H1 (cell line): ENCODE measurements at regions not wholly inside any gene's neighbourhood (a gene's known extent, or its start where the extent isn't known, plus 50 kb on each side); places are given as distances from the start of the nearest gene placed in this dataset.

Source experiments
- CTCF ChIA-PET: fragments of 300-600 bp; sonication (Branson Sonifier 250); formaldehyde crosslinking; loops from one replicate; lab custom pipeline; 2021; ENCODE audit not compliant: partially characterized antibody; lab: Charles Lee
- POLR2A ChIA-PET: fragments of 300-600 bp; sonication (Branson Sonifier 250); formaldehyde crosslinking; loops from one replicate; lab custom pipeline; 2021; ENCODE audit warnings: inconsistent platforms; ENCODE audit not compliant: partially characterized antibody; lab: Charles Lee
- DNase-seq, 2 experiments: peaks; one replicate each; pipeline versions ENCODE4 v3.0.0 to v3.0.0-alpha.2; 2010 to 2022; ENCODE audit warnings: low spot score in 2 of 2, low read depth in 1 of 2, mixed read lengths in 1 of 2
- FAIRE-seq: peaks from 2 replicates; lab custom pipeline; 2011; peaks lifted over from hg19 to GRCh38; lab: Jason Lieb, UNC
- H2AFZ ChIP-seq: 2 replicates; pipeline ENCODE4 v1.8.1; 2012; ENCODE audit warnings: low read length, inconsistent platforms
- H2AK5ac ChIP-seq: 2 replicates; pipeline ENCODE4 v1.6.1; 2013; ENCODE audit warnings: low read depth, low read length
- H2BK120ac ChIP-seq: replicated peaks from 2 replicates; pipeline ENCODE3; 2013; ENCODE audit warnings: low read depth, low read length, inconsistent platforms
- H2BK12ac ChIP-seq: 2 replicates; pipeline ENCODE4 v1.6.1; 2013; ENCODE audit warnings: low read depth, low read length
- H2BK15ac ChIP-seq: 2 replicates; pipeline ENCODE4 v1.6.1; 2013; ENCODE audit warnings: low read length
- H2BK20ac ChIP-seq: 2 replicates; pipeline ENCODE4 v1.6.1; 2013; ENCODE audit warnings: low read length
- H2BK5ac ChIP-seq: 2 replicates; pipeline ENCODE4 v1.6.1; 2013; ENCODE audit warnings: low read depth, low read length
- H3K14ac ChIP-seq: 2 replicates; pipeline ENCODE4 v1.6.1; 2013; ENCODE audit warnings: inconsistent platforms; ENCODE audit not compliant: insufficient read length
- H3K18ac ChIP-seq: 2 replicates; pipeline ENCODE4 v1.6.1; 2013; ENCODE audit warnings: low read length; ENCODE audit errors: extremely low read depth
- H3K23ac ChIP-seq: 2 replicates; pipeline ENCODE4 v1.6.1; 2013; ENCODE audit warnings: inconsistent platforms; ENCODE audit not compliant: insufficient read length
- H3K23me2 ChIP-seq: 2 replicates; pipeline ENCODE4 v1.6.1; 2013; ENCODE audit warnings: low read depth, low read length
- H3K27ac ChIP-seq: 2 replicates; pipeline ENCODE4 v1.6.1; 2011; ENCODE audit warnings: low read depth, low read length, inconsistent platforms
- H3K27me3 ChIP-seq, 4 experiments: replicated peaks in 1 of 4; 1 replicate in 1 of 4; 2 replicates in 3 of 4; pipeline versions ENCODE4 v1.6.1 to v1.8.1; 2011 to 2013; ENCODE audit warnings: low read length in 3 of 4, mild to moderate bottlenecking in 3 of 4, inconsistent platforms in 2 of 4, mixed read lengths in 2 of 4, moderate library complexity in 1 of 4; ENCODE audit not compliant: control insufficient read depth in 3 of 4, insufficient read depth in 3 of 4; ENCODE audit errors: extremely low read depth in 1 of 4
- H3K36me3 ChIP-seq, 4 experiments: 2 replicates each; pipeline versions ENCODE4 v1.6.1 to v1.8.1; 2011 to 2013; ENCODE audit warnings: mild to moderate bottlenecking in 4 of 4, low read length in 3 of 4, moderate library complexity in 2 of 4, control low read depth in 1 of 4, inconsistent platforms in 1 of 4; ENCODE audit not compliant: insufficient read depth in 4 of 4, control insufficient read depth in 2 of 4
- H3K4ac ChIP-seq: replicated peaks from 2 replicates; pipeline ENCODE3; 2013; ENCODE audit warnings: low read length, low read depth, mixed read lengths, inconsistent platforms; ENCODE audit not compliant: insufficient read length
- H3K4me1 ChIP-seq, 4 experiments: replicated peaks in 1 of 4; 1 replicate in 1 of 4; 2 replicates in 3 of 4; pipeline versions ENCODE4 v1.6.1 to v1.8.1; 2011 to 2013; ENCODE audit warnings: low read length in 3 of 4, inconsistent platforms in 2 of 4, mixed read lengths in 1 of 4; ENCODE audit not compliant: insufficient read depth in 4 of 4, control insufficient read depth in 3 of 4
- H3K4me2 ChIP-seq, 2 experiments: 2 replicates each; pipeline versions ENCODE4 v1.6.1 to v1.8.1; 2011 to 2013; ENCODE audit warnings: low read depth in 2 of 2, low read length in 2 of 2, control low read depth in 1 of 2, inconsistent platforms in 1 of 2, mild to moderate bottlenecking in 1 of 2; ENCODE audit not compliant: insufficient read depth in 1 of 2
- H3K4me3 ChIP-seq, 4 experiments: fragments of 200-600, 300-600 bp in 1 of 4; sonication (generic), shearing (Covaris generic), sonication (Bioruptor Twin) in 1 of 4; 2 replicates each; pipeline versions ENCODE4 v1.5.1 to v1.8.1; 2011 to 2016; ENCODE audit warnings: low read length in 4 of 4, low read depth in 3 of 4, control low read depth in 2 of 4, inconsistent platforms in 2 of 4, mild to moderate bottlenecking in 2 of 4, mixed read lengths in 1 of 4, moderate library complexity in 1 of 4; ENCODE audit not compliant: insufficient read depth in 2 of 4; ENCODE audit errors: extremely low read depth in 1 of 4
- H3K56ac ChIP-seq: replicated peaks from 2 replicates; pipeline ENCODE3; 2013; ENCODE audit warnings: low read depth, mild to moderate bottlenecking, mixed read lengths, low read length, inconsistent platforms; ENCODE audit not compliant: insufficient read length
- H3K79me1 ChIP-seq: 2 replicates; pipeline ENCODE4 v1.6.1; 2013; ENCODE audit warnings: low read depth, low read length, control low read depth
- H3K79me2 ChIP-seq, 2 experiments: 2 replicates each; pipeline versions ENCODE4 v1.6.1 to v1.8.1; 2012 to 2013; ENCODE audit warnings: low read length in 2 of 2, mild to moderate bottlenecking in 2 of 2, inconsistent platforms in 1 of 2; ENCODE audit not compliant: insufficient read depth in 2 of 2, control insufficient read depth in 1 of 2
- H3K9ac ChIP-seq, 4 experiments: replicated peaks in 1 of 4; 1 replicate in 1 of 4; 2 replicates in 3 of 4; pipeline versions ENCODE4 v1.6.1 to v1.8.1; 2011 to 2013; ENCODE audit warnings: low read depth in 3 of 4, low read length in 3 of 4, control low read depth in 2 of 4, mild to moderate bottlenecking in 2 of 4, moderate library complexity in 2 of 4, inconsistent platforms in 1 of 4; ENCODE audit errors: extremely low read depth in 1 of 4
- H3K9me3 ChIP-seq, 2 experiments: 2 replicates each; pipeline versions ENCODE4 v1.6.1 to v1.8.1; 2012 to 2013; ENCODE audit warnings: mild to moderate bottlenecking in 2 of 2, moderate library complexity in 2 of 2, control low read depth in 1 of 2, inconsistent platforms in 1 of 2, low read depth in 1 of 2, low read length in 1 of 2, mixed read lengths in 1 of 2; ENCODE audit not compliant: insufficient read depth in 2 of 2
- H4K20me1 ChIP-seq, 2 experiments: replicated peaks in 1 of 2; 2 replicates each; pipeline versions ENCODE3 to v1.8.1; 2011 to 2013; ENCODE audit warnings: inconsistent platforms in 2 of 2, low read length in 2 of 2, mild to moderate bottlenecking in 1 of 2; ENCODE audit not compliant: insufficient read depth in 2 of 2, control insufficient read depth in 1 of 2
- H4K5ac ChIP-seq: 2 replicates; pipeline ENCODE4 v1.6.1; 2013; ENCODE audit warnings: low read length, low read depth, mixed read lengths, inconsistent platforms; ENCODE audit not compliant: insufficient read length
- H4K8ac ChIP-seq: 2 replicates; pipeline ENCODE4 v1.8.0; 2013; ENCODE audit warnings: mild to moderate bottlenecking, moderate library complexity, low read length, inconsistent platforms; ENCODE audit not compliant: insufficient read depth; ENCODE audit errors: extremely low read depth
- H4K91ac ChIP-seq: replicated peaks from 2 replicates; pipeline ENCODE3; 2013; ENCODE audit warnings: low read length, mixed read lengths, inconsistent platforms; ENCODE audit not compliant: insufficient read length
- MAFK ChIP-seq: IDR thresholded peaks from 2 replicates; pipeline ENCODE4 v1.6.1; 2012; ENCODE audit warnings: low read depth, mild to moderate bottlenecking, improper control_type of control experiment, low read length
- RAD21 ChIP-seq, 2 experiments: IDR thresholded peaks in 1 of 2; conservative IDR thresholded peaks in 1 of 2; 2 replicates each; pipeline ENCODE4 v1.6.1; 2011; ENCODE audit warnings: low read depth in 2 of 2, low read length in 2 of 2, improper control_type of control experiment in 1 of 2, inconsistent platforms in 1 of 2, mild to moderate bottlenecking in 1 of 2, moderate library complexity in 1 of 2
- WGBS, 2 experiments: shearing (Covaris generic) in 1 of 2; methylation state at CpG; one replicate each; pipeline versions ENCODE4 v1.1.6 to v1.1.7; 2013 to 2015; ENCODE audit warnings: low lambda C conversion rate in 2 of 2, mixed read lengths in 2 of 2, inconsistent platforms in 1 of 2, low coverage in 1 of 2, missing lambda C conversion rate in 1 of 2; ENCODE audit not compliant: insufficient replicate concordance in 2 of 2, insufficient coverage in 1 of 2, insufficient read length in 1 of 2; ENCODE audit errors: extremely low coverage in 1 of 2, missing lambda C conversion rate in 1 of 2; 5-methylcytosine and 5-hydroxymethylcytosine counted together

- H2BK20ac ChIP-seq: no peak overlapping the region
- no peak overlapping the region for H3K4me2 ChIP-seq
Observed at GRCh38 chr4:136307765-136308164, 1224.5 kb downstream of the PCDH18 start.

More at GRCh38 chr4:136307765-136308164, 1224.5 kb downstream of the PCDH18 start:
- Histone ChIP-seq H3K23me2 (no peaks in the 10 kb centered on the region), H3K4me3 (no peak overlapping the region), H4K91ac (no peak overlapping the region), H2BK120ac (no peak overlapping the region), H2BK5ac (no peak overlapping the region), H3K4ac (no peak overlapping the region), H3K79me2 (no peaks in the 10 kb centered on the region), H3K18ac (no peak overlapping the region), H3K36me3 (no peaks in the 10 kb centered on the region), H3K9ac (no peak overlapping the region), H2BK15ac (no peak overlapping the region), H4K8ac (no peak overlapping the region), H3K27me3 (no peaks in the 10 kb centered on the region), H3K4me1 (no peaks in the 10 kb centered on the region), H2AK5ac (no peak overlapping the region), H4K20me1 (no peaks in the 10 kb centered on the region), H3K79me1 (no peaks in the 10 kb centered on the region), H4K5ac (no peak overlapping the region), H3K23ac (no peak overlapping the region), H3K27ac (no peak overlapping the region), H3K56ac (no peak overlapping the region), H2BK12ac (no peak overlapping the region), H3K14ac (no peak overlapping the region), H2AFZ (no peak overlapping the region), H3K9me3 (no peaks in the 10 kb centered on the region)
- ChIA-PET CTCF (no interaction called here), POLR2A (no interaction called here)
- TF ChIP-seq MAFK: peak; percentile 64; the same call in 1 of the 2 replicates
- TF ChIP-seq RAD21 (IDR thresholded peaks at IDR 0.05 in 1 of 2, conservative IDR thresholded peaks at IDR 0.05 in 1 of 2; ENCODE audit: low read depth in 2 of 2, low read length in 2 of 2): no peak
- no peak for FAIRE-seq
- WGBS, 2 experiments: 89% methylated on average over 1 of the region's 1 CpG; no CpG with 5 or more reads in 1 of the 2 experiments
- DNase-seq: no peak
